ENCODE measurements at regions not wholly inside any gene's neighbourhood (a gene's known extent, or its start where the extent isn't known, plus 50 kb on each side); places are given as distances from the start of the nearest gene placed in this dataset.

DNA sequence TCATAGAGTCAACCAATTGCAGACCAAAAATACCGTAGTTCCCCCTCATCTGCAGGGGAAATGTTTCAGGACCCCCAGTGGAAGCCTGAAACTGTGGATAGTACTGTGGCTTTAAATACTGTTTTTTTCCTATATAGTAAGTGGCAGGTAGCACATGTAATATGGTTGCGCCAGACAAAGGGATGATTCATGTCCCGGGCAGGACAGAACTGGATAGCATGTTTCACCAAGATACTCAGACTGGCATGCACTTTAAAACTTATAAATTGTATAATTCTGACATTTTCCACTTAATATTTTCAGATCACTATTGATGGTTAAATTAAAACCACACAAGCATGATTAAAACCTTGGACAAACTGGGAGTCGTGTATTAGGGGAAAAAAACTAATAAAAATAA, 276.3 kb upstream of the AGA start:
- no peak for DNase-seq (ENCODE audit: low read depth, low spot score)
- TF ChIP-seq, protein P1, sequence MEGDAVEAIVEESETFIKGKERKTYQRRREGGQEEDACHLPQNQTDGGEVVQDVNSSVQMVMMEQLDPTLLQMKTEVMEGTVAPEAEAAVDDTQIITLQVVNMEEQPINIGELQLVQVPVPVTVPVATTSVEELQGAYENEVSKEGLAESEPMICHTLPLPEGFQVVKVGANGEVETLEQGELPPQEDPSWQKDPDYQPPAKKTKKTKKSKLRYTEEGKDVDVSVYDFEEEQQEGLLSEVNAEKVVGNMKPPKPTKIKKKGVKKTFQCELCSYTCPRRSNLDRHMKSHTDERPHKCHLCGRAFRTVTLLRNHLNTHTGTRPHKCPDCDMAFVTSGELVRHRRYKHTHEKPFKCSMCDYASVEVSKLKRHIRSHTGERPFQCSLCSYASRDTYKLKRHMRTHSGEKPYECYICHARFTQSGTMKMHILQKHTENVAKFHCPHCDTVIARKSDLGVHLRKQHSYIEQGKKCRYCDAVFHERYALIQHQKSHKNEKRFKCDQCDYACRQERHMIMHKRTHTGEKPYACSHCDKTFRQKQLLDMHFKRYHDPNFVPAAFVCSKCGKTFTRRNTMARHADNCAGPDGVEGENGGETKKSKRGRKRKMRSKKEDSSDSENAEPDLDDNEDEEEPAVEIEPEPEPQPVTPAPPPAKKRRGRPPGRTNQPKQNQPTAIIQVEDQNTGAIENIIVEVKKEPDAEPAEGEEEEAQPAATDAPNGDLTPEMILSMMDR (IDR thresholded peaks at IDR 0.05; ENCODE audit: low read depth, low read length): no peak
- no peak overlapping the region for H3K4me3 ChIP-seq (ENCODE audit: low read depth, low read length)
- in situ Hi-C loops (cut with HindIII; ENCODE audit: low sequenced_read_pairs): no loop called here

DNA sequence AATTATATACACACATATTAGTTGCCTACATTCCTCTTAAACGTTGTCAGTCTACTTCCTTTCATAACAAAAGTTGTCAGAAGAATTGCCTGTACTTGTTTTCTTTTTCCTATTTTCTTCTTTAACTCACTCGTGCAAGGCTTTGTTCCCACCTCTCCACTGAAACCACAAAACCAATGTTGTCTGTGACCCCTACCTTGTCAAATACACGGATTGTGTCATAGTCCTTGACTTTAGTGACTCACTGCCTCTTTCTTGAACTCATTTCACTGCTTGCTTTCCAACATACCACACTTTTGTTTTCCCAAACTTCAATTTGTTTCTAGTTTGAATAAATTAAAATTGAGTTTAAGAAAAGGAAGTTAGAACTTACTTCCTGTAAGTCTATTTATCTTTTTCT, 283.9 kb upstream of the AGA start:
- TF ChIP-seq, protein P1 (IDR thresholded peaks at IDR 0.05; ENCODE audit: low read depth, low read length): no peak
- peak; percentile 16 for DNase-seq (ENCODE audit: low read depth, low spot score)
- in situ Hi-C loops (cut with HindIII; ENCODE audit: low sequenced_read_pairs): no loop called here
- no peak overlapping the region for H3K4me3 ChIP-seq (ENCODE audit: low read depth, low read length)

DNA sequence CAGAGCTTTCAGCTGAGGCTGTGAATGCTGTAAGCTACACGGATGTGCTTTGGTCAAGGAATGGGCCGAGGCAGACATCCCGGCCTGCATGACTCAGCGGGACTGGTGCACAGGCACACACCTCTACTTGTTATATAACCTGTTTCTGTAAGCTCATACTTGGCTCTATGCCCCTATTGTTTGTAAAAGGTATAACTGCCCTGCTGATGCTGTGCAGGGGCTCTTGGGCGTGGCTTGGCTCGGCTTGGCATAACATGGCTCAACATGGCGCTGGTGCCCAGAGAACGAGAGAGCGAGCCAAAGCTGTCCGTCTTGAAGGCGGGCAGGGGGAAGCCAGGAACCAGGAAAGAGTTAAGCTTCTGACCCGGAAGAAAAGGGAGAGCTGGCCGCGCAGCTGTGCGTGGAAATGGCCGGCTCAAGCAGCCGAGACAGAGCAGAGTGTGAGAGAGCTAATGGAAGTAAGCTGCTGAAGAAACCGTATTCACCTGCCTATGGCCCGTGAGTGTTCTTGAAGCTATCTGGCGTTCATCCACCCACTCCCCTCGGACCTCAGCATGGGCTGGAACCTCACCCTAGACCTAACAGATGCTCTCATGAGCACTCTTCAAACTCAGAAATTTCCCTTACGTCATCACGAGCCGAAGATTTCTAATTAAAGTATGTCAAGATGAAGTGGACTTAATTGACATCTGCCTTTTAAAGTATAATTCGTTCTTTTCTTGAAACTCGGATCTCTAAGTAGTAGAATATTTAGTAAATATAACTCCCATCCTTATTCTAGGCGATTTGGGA, 286.3 kb upstream of the AGA start:
- H3K4me3 ChIP-seq (ENCODE audit: low read depth, low read length): no peak overlapping the region
- in situ Hi-C loops (cut with HindIII; ENCODE audit: low sequenced_read_pairs): no loop called here
- TF ChIP-seq, protein P1 (IDR thresholded peaks at IDR 0.05; ENCODE audit: low read depth, low read length): no peak
- no peak for DNase-seq (ENCODE audit: low read depth, low spot score)

DNA sequence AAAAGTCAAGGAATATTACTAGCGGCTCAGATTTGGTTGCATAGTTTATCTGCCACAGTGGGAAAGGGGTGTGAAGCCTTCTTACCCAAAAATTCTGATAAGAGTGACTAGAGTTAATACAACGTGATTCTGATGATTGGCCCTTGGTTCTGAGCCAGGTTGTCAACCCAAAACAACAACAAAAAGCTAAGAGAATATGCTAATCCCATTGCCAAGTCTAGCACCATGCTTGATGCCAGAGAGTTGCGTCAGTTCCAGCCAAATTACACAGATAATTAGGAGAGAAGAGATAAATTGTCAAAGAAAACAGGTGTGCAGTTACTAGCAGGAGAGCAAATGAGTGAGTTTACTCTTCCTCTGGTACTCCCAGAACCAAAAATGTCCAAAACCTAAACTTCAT, 287.4 kb upstream of the AGA start:
- TF ChIP-seq, protein P1 (IDR thresholded peaks at IDR 0.05; ENCODE audit: low read depth, low read length): no peak
- DNase-seq (ENCODE audit: low read depth, low spot score): no peak
- no peak overlapping the region for H3K4me3 ChIP-seq (ENCODE audit: low read depth, low read length)
- in situ Hi-C loops (cut with HindIII; ENCODE audit: low sequenced_read_pairs): no loop called here

DNA sequence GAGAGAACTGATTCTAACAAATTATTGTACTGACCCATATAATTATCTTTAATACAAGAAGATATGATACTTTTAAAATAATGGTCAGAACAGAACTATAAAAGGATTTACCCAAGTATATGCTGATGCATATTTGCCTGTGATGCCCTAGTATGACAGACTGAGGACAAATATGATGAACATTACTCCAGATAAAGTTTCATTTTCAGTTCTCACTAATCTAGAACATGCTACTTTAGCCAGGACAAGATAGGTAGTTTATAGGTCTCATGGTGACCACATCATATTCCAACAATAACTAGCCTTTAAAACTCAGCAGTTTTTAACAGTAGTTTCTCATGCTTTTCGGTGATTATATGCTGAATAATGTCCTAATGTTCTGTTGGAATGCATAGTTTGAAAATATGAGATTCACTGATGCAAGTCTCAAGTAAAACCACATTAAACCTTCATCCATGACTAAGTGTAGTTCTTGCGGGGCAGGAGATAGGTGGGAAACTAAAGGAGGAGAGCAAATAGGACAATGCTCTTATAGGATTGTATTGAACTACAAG, 295.2 kb upstream of the AGA start:
- DNase-seq (ENCODE audit: low read depth, low spot score): peak; percentile 4
- in situ Hi-C loops (cut with HindIII; ENCODE audit: low sequenced_read_pairs): no loop called here
- H3K4me3 ChIP-seq (ENCODE audit: low read depth, low read length): no peak overlapping the region
- TF ChIP-seq, protein P1 (IDR thresholded peaks at IDR 0.05; ENCODE audit: low read depth, low read length): no peak

DNA sequence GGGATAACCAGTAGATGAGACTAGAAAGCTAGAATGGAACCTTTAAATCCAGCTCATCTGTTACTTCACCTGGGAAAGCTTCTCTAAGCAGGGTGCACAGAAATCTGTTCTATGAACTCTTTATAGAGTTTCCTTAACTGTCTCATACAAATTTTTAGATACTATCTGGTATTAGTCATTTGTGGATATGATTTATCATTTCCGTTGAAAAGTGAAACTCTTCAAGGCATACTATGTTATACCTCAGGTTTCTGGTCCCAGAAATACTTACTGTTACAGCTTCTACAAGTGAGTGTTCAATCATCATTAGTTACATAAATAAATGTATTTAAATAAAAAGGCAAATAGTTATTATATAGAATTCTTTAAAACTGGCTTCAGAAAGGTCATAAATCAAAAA, 298.3 kb upstream of the AGA start:
- TF ChIP-seq, protein P1 (IDR thresholded peaks at IDR 0.05; ENCODE audit: low read depth, low read length): no peak
- DNase-seq (ENCODE audit: low read depth, low spot score): no peak
- in situ Hi-C loops (cut with HindIII; ENCODE audit: low sequenced_read_pairs): no loop called here
- no peak overlapping the region for H3K4me3 ChIP-seq (ENCODE audit: low read depth, low read length)

Data from astrocyte of the spinal cord (primary cell).